Head of caudate nucleus (tissue), 42 donors: ENCODE measurements at regions not wholly inside any gene's neighbourhood (a gene's known extent, or its start where the extent isn't known, plus 50 kb on each side); places are given as distances from the start of the nearest gene placed in this dataset.
"Not testable (repeated sequence)": the region's sequence is repeated elsewhere in the genome, so short reads cannot be mapped to it uniquely, and the experiment has no call there.

Source experiments
- DNase-seq, 42 donors: peaks; one replicate each; pipeline versions ENCODE4 v3.0.0 to v3.0.0-alpha.2; 2020 to 2021; ENCODE audit warnings: mixed read lengths in 7 of 42
- intact Hi-C: fragments of 100-400 bp; cut with DNase I; formaldehyde crosslinking; loops from one replicate; pipeline ENCODE4 v1.15.0; 2022

GRCh38 chr2:125312342-125312741 is 1287.3 kb downstream of the CNTNAP5 start:
- intact Hi-C loops = no loop called here

DNA sequence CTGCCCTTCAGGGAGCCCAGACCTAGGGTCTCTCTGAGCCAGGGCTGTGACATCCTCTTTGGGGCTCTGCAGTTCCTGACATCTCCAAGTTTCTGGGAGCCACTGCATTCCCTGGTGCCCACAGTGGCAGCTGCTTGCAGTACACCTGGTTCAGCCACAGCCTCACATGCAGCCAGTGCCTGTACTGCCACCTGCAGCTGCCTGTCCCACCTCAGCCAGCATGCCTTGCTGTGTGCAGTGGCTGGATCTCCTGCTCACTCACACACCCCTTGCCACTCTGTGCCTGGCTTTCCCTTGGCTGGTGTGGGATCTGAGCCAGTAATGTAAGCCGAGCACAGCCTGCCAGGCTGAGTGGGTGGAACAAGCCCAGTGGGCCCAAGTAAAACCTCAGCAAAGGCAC is 1288.7 kb downstream of the CNTNAP5 start:
- no peak for DNase-seq
- intact Hi-C loops = no loop called here

More at GRCh38 chr2:125312342-125312741, 1287.3 kb downstream of the CNTNAP5 start:
- no peak for DNase-seq

DNA sequence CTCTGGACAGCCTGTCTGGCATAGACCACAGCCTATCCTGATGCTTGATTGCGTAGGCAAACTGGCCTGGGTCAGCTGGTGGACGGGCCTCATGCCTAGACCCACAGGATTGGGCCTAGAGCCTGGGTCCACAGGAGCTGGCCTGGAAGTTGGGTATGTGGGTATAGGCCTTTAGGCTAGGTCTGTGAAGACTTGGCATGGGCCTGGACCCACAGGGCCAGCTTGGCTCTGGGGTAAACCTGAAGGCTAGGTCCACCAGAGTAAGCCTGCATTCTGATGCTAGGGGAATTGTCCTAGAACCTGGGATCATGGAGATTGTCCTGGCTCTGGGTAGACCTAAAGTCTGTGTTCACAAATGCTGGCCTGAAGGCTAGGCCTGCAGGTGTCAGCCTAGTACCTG is 1293.7 kb downstream of the CNTNAP5 start:
- intact Hi-C loops = no loop called here
- DNase-seq = no peak

DNA sequence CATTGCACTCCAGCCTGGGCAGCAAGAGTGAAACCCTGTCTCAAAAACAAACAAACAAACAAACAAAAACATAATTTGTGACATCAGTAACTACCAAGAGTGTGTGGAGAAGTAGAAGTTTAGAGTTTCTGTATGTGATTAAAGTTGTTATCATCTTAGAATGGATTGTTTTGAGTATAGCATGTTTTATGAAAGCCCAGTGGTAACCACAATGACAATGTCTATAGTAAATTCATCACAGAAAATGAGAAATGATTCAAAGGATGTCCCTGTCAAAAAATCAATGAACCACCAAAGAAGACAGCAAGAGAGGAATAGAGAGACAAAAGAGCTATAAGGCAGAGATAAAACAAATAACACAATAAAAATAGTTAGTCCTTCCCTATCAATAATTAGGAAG is 1299.2 kb downstream of the CNTNAP5 start:
- DNase-seq = no peak
- intact Hi-C loops = no loop called here

- DNase-seq = no peak
- intact Hi-C loops = no loop called here
These were observed 1305.0 kb downstream of the CNTNAP5 start for GRCh38 chr2:125330133-125330532.

DNA sequence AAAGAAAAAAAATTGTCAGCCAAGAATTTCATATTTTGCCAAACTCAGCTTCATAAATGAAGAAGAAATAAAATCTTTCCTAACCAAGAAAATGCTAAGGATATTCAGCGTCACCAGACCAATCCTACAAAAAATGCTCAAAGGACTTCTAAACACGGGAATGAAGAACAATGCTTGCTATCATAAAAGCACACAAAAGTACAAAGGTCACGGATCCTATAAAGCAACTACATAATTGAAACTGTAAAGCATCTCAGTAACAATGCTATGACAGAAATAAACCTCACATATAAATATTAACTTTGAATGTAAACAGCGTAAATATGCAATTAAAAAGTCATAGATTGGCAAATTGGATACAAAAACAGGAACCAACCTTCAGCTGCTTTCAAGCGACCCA is 1314.6 kb upstream of the GYPC start:
- intact Hi-C loops = no loop called here
- no peak for DNase-seq

DNA sequence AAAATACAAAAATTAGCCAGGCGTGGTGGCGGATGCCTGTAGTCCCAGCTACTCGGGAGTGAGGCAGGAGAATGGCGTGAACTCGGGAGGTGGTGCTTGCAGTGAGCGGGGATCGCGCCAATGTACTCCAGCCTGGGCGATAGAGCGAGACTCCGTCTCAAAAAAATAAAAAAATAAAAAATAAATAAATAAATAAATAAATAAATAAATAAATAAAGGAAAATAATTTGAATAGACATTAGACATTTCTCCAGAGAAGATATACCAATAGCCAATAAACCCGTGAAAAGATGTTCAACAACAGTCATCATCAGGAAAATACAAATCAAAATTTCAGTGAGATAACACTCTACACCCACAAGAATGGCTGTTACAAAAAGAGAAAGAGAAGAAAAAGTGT is 1302.4 kb upstream of the GYPC start:
- DNase-seq, intact Hi-C loops: not testable (repeated sequence)

DNA sequence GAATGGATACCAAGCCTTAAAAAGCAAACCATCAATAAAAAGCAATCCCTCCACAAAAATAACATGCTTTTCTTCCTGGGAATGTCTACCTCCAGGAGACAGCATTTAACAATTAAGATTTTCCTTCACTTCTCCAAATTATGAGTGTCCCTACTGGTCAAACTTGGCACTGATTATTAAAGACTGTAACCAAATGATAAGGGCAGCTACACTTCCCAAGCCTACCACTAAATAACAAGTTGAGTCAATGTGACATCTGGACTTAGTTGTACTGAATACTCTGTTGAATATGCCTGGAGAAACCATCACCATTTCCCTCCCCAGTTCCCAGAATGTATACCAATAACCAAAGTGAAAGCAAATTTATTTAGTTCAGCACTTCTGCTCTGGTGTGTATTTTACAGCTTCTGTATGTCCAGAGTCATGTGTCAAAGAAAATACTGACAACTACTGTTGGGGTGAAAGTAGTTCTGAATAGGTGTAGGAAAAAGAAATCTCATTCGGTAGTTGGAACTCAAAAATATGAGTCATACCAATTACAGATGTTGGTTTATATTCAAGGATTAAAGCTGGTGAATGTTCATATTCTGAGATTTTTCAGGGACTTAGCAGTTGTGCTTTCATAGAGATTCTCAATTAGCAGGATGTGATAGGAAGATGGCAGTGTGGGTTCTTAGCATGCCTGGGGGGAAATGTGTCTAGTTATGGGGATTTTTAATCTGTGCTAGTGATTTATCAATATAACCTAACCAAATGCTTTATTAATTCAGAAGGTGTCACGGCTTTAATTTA is 1291.6 kb upstream of the GYPC start:
- DNase-seq = no peak
- intact Hi-C loops = no loop called here

- no peak for DNase-seq
- intact Hi-C loops = no loop called here
These were observed 1291.0 kb upstream of the GYPC start for GRCh38 chr2:125364984-125365265.

GRCh38 chr2:125371867-125372266 is 1284.1 kb upstream of the GYPC start:
- DNase-seq = no peak
- intact Hi-C loops = no loop called here

DNA sequence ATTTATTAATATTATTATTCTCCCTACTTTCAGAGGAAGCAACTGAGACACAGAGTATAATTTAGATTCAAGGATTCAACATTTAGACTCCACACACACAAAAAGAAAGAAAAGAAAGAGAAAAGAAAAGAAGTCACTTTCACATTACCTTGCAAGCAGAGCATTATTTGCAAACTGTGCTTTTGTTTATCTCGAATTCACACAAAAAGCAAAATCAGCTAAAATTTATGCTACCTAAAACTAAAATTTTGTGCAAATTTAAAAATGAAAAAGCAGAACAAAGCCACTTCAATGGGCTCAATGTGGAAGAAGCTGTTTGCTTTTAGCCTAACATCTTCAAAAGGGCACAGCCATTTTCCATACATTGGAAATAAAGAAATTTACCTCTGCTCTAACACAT is 1282.7 kb upstream of the GYPC start:
- intact Hi-C loops = no loop called here
- no peak for DNase-seq

DNA sequence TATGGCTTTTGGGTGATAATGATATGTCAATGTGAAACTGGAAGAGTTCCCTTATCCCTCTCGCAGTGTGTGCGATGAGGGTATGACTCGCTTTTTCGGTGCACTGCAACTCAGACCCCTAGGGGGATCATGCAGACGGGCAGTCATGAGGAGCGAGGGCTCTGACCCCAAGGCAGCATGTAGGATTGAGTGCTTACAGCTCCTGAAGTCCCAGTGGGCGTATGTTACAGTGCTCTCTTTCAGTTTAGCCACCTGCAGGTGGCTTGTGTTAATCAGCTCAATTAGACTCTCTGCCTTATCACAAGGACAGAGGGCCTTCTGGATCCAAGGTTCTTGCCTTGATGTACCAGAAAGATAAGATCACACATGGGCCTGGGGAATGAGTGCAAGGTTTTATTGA is 1269.9 kb upstream of the GYPC start:
- intact Hi-C loops = no loop called here
- DNase-seq = no peak

DNA sequence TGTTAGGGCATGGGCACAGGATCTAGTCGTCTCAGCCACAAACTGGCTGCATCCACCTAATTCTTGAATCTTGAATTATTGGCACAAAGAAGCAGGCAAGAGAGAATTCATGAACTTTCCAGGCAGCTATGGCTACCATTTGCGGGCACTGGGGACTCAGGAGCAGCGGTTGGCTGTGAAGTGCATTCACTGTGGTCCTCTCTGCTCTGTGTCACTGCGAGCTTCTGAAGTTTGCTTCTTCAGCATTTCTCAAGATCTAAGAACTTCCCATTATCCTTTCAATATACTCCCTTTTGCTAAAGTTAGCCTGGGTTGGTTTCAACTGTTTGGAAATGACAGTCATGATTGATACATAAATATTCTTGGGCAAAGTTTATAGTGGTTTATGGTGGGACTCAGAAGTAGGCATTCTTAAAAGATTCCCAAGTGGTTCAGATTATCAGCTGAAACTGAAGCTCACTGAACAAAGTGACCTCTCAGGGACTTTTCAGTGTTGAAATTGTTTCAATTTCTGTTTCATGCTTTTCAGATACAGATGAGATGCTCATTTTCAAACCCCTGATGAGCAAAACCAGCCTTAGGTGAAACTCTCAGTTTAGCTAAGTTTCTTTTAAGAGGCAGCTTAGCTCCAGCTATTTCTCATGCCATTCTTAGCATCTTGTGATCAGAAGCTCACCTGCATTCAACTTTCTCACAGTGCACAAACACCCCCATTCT is 1258.3 kb upstream of the GYPC start:
- no peak for DNase-seq
- intact Hi-C loops = no loop called here

DNA sequence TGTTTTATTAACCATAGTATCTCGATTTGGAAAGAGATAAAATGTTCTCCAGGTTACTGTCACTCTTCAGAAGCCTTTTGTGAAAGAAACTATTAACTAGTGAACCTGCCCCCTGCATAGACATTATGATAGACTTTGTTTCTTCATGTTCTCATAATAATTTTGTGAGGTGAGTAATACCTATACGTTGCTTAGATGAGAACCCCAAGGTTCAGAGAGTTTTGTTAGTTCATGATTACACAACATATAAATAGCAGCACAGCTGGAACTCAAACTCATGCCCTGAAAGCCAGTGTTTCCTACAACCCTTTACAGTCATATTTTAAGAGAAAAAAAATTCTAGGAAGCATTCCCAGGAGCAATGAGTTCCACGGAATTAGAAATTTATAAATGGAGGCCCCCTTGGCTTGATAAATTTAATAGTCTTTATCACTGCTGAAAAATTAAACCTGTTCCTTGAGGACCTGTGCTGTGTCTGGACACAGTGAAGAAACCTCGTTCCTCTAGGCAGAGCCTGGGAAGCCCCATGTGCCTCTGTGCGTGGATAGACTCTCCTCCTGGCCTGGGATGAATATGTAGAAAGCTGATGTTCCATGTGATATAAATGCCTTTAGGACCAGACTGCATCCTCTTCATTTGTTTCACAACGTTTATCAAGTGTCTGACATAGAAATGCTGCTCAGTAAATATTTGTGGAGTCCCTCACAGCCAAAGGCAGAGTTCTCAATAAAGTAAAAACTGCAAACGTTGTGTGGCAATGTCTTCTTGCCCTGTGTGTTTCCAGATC is 1257.0 kb upstream of the GYPC start:
- intact Hi-C loops = no loop called here
- no peak for DNase-seq

DNA sequence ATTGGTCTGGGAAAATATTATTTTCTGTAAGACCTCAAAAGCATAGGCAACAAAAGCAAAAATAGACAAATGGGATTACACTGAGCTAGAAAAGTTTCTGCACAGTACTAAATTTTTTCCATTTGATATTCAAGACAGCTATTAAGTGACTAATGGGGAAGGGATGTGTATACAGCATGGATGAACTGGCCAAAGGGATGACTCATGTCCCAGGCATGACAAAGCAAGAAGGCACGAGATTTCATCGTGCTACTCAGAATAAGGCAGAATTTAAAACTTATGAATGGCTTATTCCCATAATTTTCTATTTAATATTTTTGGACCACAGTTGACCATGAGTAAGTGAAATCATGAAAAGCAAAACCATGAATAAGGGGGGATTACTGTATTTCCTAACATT is 1250.1 kb upstream of the GYPC start:
- DNase-seq = no peak
- intact Hi-C loops = no loop called here

DNA sequence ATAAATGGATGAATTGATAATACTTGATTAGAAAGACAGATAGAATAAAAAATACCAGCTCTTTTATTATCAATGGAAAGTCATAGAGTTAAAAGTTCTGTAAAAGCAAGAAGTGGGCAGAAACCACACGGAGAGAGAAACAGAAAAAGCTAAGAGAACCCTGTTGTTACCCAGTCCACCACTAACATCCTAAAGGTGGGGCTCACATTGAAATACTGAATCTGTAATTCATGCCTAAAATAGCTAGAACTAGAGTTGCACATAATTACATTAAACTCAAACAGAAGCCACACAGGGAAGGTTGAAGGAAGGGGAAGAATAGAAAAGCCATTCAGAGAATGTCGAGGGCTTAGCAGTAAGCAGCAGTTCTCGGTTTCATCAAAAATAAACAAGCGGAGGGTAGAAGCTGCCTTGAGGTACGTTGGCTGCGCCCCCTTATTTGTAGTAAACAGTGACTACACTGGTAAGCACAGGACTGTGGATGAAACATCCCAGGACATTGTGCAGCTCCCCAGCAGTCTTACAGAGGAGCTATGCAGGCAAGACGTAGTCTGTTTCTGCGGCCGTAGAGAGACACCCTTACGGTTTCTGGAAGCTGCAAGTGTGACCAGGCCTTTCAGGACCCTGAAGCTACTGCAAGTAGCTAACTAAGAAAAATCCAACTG is 1247.0 kb upstream of the GYPC start:
- no peak for DNase-seq
- intact Hi-C loops = no loop called here

GRCh38 chr2:125418483-125418882 is 1237.5 kb upstream of the GYPC start:
- DNase-seq = no peak
- intact Hi-C loops = no loop called here

DNA sequence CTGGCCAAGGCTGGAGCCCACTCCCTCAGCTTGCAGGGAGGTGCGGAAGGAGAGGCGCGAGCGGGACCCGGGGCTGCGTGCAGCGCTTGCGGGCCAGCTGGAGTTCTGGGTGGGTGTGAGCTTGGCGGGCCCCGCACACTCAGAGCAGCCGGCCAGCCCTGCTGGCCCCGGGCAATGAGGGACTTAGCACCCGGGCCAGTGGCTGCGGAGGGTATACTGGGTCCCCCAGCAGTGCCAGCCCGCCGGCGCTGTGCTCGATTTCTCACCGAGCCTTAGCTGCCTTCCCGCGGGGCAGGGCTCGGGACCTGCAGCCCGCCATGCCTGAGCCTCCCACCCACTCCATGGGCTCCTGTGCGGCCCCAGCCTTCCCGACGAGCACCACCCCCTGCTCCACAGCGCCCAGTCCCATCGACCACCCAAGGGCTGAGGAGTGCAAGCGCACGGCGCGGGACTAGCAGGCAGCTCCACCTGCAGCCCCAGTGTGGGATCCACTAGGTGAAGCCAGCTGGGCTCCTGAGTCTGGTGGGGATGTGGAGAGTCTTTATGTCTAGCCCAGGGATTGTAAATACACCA is 1233.7 kb upstream of the GYPC start:
- intact Hi-C loops, DNase-seq: not testable (repeated sequence)

DNA sequence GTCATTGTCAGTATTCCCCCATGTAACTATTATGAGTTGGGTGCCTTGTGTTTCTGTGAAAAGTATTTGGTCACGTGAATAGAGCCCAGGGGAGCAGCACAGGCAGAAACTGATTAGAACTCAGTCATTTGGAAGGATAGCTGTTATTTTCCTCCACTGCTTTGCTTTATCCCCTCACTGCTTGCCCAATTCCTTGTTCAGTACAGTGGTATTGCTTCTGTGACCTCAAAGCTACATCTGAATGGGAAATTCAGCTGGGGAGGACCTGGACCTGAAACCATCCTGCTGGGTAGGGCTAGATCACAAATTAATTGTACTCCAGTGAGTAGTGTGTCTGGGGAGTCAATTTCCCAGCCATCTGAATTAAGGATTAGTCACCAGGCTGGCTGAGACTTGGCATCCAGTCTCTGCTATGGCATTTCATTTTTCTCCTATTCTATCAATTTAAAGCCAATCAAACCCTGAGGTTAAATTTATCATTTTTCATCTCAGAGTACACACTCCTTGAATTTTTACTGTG is 1231.6 kb upstream of the GYPC start:
- no peak for DNase-seq
- intact Hi-C loops = no loop called here
